BE2C (cell line): ENCODE measurements at regions not wholly inside any gene's neighbourhood (a gene's known extent, or its start where the extent isn't known, plus 50 kb on each side); places are given as distances from the start of the nearest gene placed in this dataset.

Source experiments
- DNase-seq: peaks from one replicate; pipeline ENCODE4 v3.0.0-alpha.2; 2020
- H3K27me3 ChIP-seq: fragments of 250-450 bp; sonication (Bioruptor Pico); 2 replicates; pipeline ENCODE4 v1.5.1; 2020; ENCODE audit warnings: mild to moderate bottlenecking
- H3K36me3 ChIP-seq: fragments of 250-450 bp; sonication (Bioruptor Pico); 2 replicates; pipeline ENCODE4 v1.5.1; 2020; ENCODE audit warnings: mild to moderate bottlenecking
- H3K4me1 ChIP-seq: fragments of 250-450 bp; sonication (Bioruptor Pico); 2 replicates; pipeline ENCODE4 v1.5.1; 2020
- H3K4me3 ChIP-seq: 2 replicates; pipeline ENCODE4 v1.5.1; 2011; ENCODE audit warnings: low read depth, low read length
- H3K9me3 ChIP-seq: fragments of 250-450 bp; sonication (Bioruptor Pico); 2 replicates; pipeline ENCODE4 v1.5.1; 2020
- CTCF ChIP-seq: IDR thresholded peaks from 2 replicates; pipeline ENCODE4 v1.5.1; 2012; ENCODE audit warnings: mild to moderate bottlenecking, low read depth, low read length

- H3K36me3 ChIP-seq = no peaks in the 10 kb centered on the region
- DNase-seq = no peak
- H3K9me3 ChIP-seq = no peaks in the 10 kb centered on the region; the same call in 1 of the 2 replicates
- no peak overlapping the region for H3K4me3 ChIP-seq
- TF ChIP-seq CTCF = no peak
- H3K4me1 ChIP-seq = no peaks in the 10 kb centered on the region
- no peaks in the 10 kb centered on the region for H3K27me3 ChIP-seq
Observed at GRCh38 chr12:127539226-127539858, 727.6 kb upstream of the TMEM132C start.

- Histone ChIP-seq H3K27me3 (no peaks in the 10 kb centered on the region), H3K4me1 (no peaks in the 10 kb centered on the region), H3K4me3 (no peak overlapping the region), H3K36me3 (no peaks in the 10 kb centered on the region), H3K9me3 (peaks cover 3% of the 10 kb centered on the region; the same call in 1 of the 2 replicates)
- TF ChIP-seq CTCF = no peak
- DNase-seq = no peak
Observed at GRCh38 chr12:127542391-127542790, 724.6 kb upstream of the TMEM132C start.

GRCh38 chr12:127542931-127543330, 724.0 kb upstream of the TMEM132C start:
- H3K27me3 ChIP-seq = no peaks in the 10 kb centered on the region
- H3K4me3 ChIP-seq = no peak overlapping the region
- no peak for DNase-seq
- peaks cover 3% of the 10 kb centered on the region; the same call in 1 of the 2 replicates for H3K9me3 ChIP-seq
- H3K36me3 ChIP-seq = no peaks in the 10 kb centered on the region
- TF ChIP-seq CTCF = no peak
- no peaks in the 10 kb centered on the region for H3K4me1 ChIP-seq

GRCh38 chr12:127546721-127547505, 720.1 kb upstream of the TMEM132C start:
- no peaks in the 10 kb centered on the region for H3K27me3 ChIP-seq
- H3K9me3 ChIP-seq = peaks cover 3% of the 10 kb centered on the region; the same call in 1 of the 2 replicates
- no peak overlapping the region for H3K4me3 ChIP-seq
- H3K36me3 ChIP-seq = no peaks in the 10 kb centered on the region
- H3K4me1 ChIP-seq = no peaks in the 10 kb centered on the region
- no peak for TF ChIP-seq CTCF
- no peak for DNase-seq

- no peak overlapping the region for H3K4me3 ChIP-seq
- no peaks in the 10 kb centered on the region for H3K36me3 ChIP-seq
- TF ChIP-seq CTCF = no peak
- DNase-seq = no peak
- no peaks in the 10 kb centered on the region for H3K27me3 ChIP-seq
- H3K9me3 ChIP-seq = peaks cover 3% of the 10 kb centered on the region; the same call in 1 of the 2 replicates
- no peaks in the 10 kb centered on the region for H3K4me1 ChIP-seq
Observed at GRCh38 chr12:127548123-127548553, 718.8 kb upstream of the TMEM132C start.

- Histone ChIP-seq H3K4me3 (no peak overlapping the region), H3K27me3 (no peaks in the 10 kb centered on the region), H3K36me3 (no peaks in the 10 kb centered on the region), H3K4me1 (no peaks in the 10 kb centered on the region), H3K9me3 (0 out of 2 replicates have a peak, but pooled peaks cover 3% of the 10 kb centered on the region)
- TF ChIP-seq CTCF = no peak
- DNase-seq = no peak
Observed at GRCh38 chr12:127550271-127550670, 716.7 kb upstream of the TMEM132C start.
